ENCODE measurements at regions not wholly inside any gene's neighbourhood (a gene's known extent, or its start where the extent isn't known, plus 50 kb on each side); places are given as distances from the start of the nearest gene placed in this dataset.

GRCh38 chr5:8749556-8749955, 796.3 kb downstream of the SEMA5A start:
- Histone ChIP-seq H3K4me3 (ENCODE audit: low read depth, low read length) (no peak overlapping the region), H3K27me3 (ENCODE audit: control insufficient read depth, insufficient read depth, low read length) (no peaks in the 10 kb centered on the region), H3K36me3 (ENCODE audit: control insufficient read depth, insufficient read depth, low read length) (no peaks in the 10 kb centered on the region), H3K4me2 (ENCODE audit: low read length) (no peak overlapping the region), H2AFZ (no peak overlapping the region), H3K79me2 (no peaks in the 10 kb centered on the region), H3K9ac (no peak overlapping the region), H3K4me1 (no peaks in the 10 kb centered on the region), H3K27ac (no peak overlapping the region), H3K9me3 (ENCODE audit: control insufficient read depth, low read length) (no peaks in the 10 kb centered on the region)
- TF ChIP-seq, protein P1, sequence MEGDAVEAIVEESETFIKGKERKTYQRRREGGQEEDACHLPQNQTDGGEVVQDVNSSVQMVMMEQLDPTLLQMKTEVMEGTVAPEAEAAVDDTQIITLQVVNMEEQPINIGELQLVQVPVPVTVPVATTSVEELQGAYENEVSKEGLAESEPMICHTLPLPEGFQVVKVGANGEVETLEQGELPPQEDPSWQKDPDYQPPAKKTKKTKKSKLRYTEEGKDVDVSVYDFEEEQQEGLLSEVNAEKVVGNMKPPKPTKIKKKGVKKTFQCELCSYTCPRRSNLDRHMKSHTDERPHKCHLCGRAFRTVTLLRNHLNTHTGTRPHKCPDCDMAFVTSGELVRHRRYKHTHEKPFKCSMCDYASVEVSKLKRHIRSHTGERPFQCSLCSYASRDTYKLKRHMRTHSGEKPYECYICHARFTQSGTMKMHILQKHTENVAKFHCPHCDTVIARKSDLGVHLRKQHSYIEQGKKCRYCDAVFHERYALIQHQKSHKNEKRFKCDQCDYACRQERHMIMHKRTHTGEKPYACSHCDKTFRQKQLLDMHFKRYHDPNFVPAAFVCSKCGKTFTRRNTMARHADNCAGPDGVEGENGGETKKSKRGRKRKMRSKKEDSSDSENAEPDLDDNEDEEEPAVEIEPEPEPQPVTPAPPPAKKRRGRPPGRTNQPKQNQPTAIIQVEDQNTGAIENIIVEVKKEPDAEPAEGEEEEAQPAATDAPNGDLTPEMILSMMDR (IDR thresholded peaks at IDR 0.05) = no peak

DNA sequence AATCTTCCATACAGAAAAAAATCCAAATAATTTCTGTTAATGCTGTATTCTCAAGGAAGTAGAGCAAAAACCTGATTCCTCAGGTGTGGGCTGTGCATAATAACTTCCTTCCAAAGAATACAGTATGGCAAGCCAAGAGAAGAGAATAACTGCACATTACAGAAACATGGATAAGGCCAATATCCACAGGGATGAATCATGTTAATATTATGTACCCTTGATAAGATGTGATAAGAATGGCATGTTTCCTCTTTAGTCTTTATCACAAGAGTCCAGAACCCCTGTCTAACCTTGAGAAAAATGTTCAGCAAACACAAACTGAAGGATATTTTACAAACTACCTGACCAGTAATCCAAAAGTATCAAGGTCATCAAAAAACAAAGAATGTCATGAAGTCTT, 795.8 kb downstream of the SEMA5A start:
- TF ChIP-seq, protein P1 (IDR thresholded peaks at IDR 0.05) = no peak
- Histone ChIP-seq H2AFZ (no peak overlapping the region), H3K9me3 (ENCODE audit: control insufficient read depth, low read length) (no peaks in the 10 kb centered on the region)

DNA sequence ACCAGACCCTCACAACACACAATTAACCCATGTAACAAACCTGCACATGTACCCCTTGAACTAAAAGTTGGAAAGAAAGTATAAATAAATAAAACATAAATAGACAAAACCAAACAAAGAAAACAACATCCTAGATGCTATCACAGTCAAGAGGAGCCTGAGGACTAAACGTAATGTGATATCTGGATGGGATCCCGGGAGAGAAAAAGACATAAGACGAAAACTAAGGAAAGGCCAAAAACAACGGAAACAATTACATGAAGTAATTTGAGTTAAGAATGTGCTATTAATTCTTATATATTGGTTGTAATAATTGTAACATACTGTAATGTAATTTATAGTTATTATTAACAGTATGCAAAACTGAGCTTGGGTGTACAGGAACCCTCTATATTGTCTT, 793.9 kb downstream of the SEMA5A start:
- TF ChIP-seq, protein P1 (IDR thresholded peaks at IDR 0.05) = no peak
- Histone ChIP-seq H3K27me3 (ENCODE audit: control insufficient read depth, insufficient read depth, low read length) (no peaks in the 10 kb centered on the region), H3K4me1 (no peaks in the 10 kb centered on the region), H3K36me3 (ENCODE audit: control insufficient read depth, insufficient read depth, low read length) (no peaks in the 10 kb centered on the region), H3K79me2 (no peaks in the 10 kb centered on the region), H3K27ac (no peak overlapping the region), H3K4me3 (ENCODE audit: low read depth, low read length) (no peak overlapping the region), H3K9me3 (ENCODE audit: control insufficient read depth, low read length) (no peaks in the 10 kb centered on the region), H3K9ac (no peak overlapping the region), H2AFZ (no peak overlapping the region), H3K4me2 (ENCODE audit: low read length) (no peak overlapping the region)

More for the DNA sequence above, 795.8 kb downstream of the SEMA5A start:
- Histone ChIP-seq H3K9ac (no peak overlapping the region), H3K4me2 (ENCODE audit: low read length) (no peak overlapping the region), H3K27ac (no peak overlapping the region), H3K36me3 (ENCODE audit: control insufficient read depth, insufficient read depth, low read length) (no peaks in the 10 kb centered on the region), H3K4me1 (no peaks in the 10 kb centered on the region), H3K79me2 (no peaks in the 10 kb centered on the region), H3K4me3 (ENCODE audit: low read depth, low read length) (no peak overlapping the region), H3K27me3 (ENCODE audit: control insufficient read depth, insufficient read depth, low read length) (no peaks in the 10 kb centered on the region)

DNA sequence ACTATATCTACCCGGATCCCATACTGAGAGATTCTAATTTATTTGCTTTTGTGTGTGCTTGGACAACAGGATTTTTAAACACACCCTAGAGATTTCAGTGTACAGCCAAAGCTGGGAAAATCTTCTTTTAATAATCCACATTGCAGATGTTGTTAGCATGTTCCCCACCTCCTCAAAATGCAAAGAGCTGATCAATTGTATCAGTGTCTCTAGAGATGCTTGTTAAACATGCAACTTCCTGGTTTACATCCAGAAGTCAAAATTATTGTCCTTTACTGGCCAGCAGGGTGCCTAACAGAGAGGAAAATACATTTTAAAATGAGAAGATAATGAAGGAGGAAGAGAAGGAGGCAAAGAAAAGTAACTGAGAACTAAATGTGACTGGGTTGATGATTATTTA, 793.3 kb downstream of the SEMA5A start:
- Histone ChIP-seq H3K27me3 (ENCODE audit: control insufficient read depth, insufficient read depth, low read length) (no peaks in the 10 kb centered on the region), H3K79me2 (no peaks in the 10 kb centered on the region), H3K36me3 (ENCODE audit: control insufficient read depth, insufficient read depth, low read length) (no peaks in the 10 kb centered on the region), H2AFZ (no peak overlapping the region), H3K9ac (no peak overlapping the region), H3K4me2 (ENCODE audit: low read length) (no peak overlapping the region), H3K4me3 (ENCODE audit: low read depth, low read length) (no peak overlapping the region), H3K9me3 (ENCODE audit: control insufficient read depth, low read length) (no peaks in the 10 kb centered on the region), H3K27ac (no peak overlapping the region), H3K4me1 (no peaks in the 10 kb centered on the region)
- TF ChIP-seq, protein P1 (IDR thresholded peaks at IDR 0.05) = no peak

GRCh38 chr5:8756498-8757084, 789.3 kb downstream of the SEMA5A start:
- Histone ChIP-seq H3K27ac (no peak overlapping the region), H3K36me3 (ENCODE audit: control insufficient read depth, insufficient read depth, low read length) (no peaks in the 10 kb centered on the region), H3K4me2 (ENCODE audit: low read length) (no peak overlapping the region), H3K4me3 (ENCODE audit: low read depth, low read length) (no peak overlapping the region), H2AFZ (no peak overlapping the region), H3K79me2 (no peaks in the 10 kb centered on the region), H3K4me1 (no peaks in the 10 kb centered on the region), H3K9me3 (ENCODE audit: control insufficient read depth, low read length) (no peaks in the 10 kb centered on the region), H3K27me3 (ENCODE audit: control insufficient read depth, insufficient read depth, low read length) (no peaks in the 10 kb centered on the region), H3K9ac (no peak overlapping the region)
- TF ChIP-seq, protein P1 (IDR thresholded peaks at IDR 0.05) = no peak

All from parathyroid adenoma (tissue), 2 donors.